Activated naive CD4-positive, alpha-beta T cell treated with anti-CD3 and anti-CD28 coated beads, Interleukin-2, amount 50 U/mL, for 72 hours (primary cell): ENCODE measurements at regions not wholly inside any gene's neighbourhood (a gene's known extent, or its start where the extent isn't known, plus 50 kb on each side); places are given as distances from the start of the nearest gene placed in this dataset.

ENCODE experiments used
- ATAC-seq, 2 donors: fragments of 150-1000 bp; cut with Tn5 transposase; 2 replicates each; pipeline ENCODE4 v1.10.0; 2021; ENCODE audit warnings: mild to moderate bottlenecking in 2 of 2, moderate library complexity in 2 of 2
- DNase-seq, 2 donors: peaks; one replicate each; pipeline ENCODE4 v3.0.0; 2021 to 2022; ENCODE audit warnings: low spot score in 2 of 2
- H3K27ac Mint-ChIP-seq, 2 donors: one replicate each; pipeline ENCODE4 v1.8.0; 2022; ENCODE audit warnings: mild to moderate bottlenecking in 2 of 2, mixed read lengths in 2 of 2
- H3K36me3 Mint-ChIP-seq, 2 donors: one replicate each; pipeline ENCODE4 v1.8.0; 2022; ENCODE audit warnings: mixed read lengths in 2 of 2
- H3K9me3 Mint-ChIP-seq, 2 donors: one replicate each; pipeline ENCODE4 v1.8.0; 2022; ENCODE audit warnings: mixed read lengths in 2 of 2

DNA sequence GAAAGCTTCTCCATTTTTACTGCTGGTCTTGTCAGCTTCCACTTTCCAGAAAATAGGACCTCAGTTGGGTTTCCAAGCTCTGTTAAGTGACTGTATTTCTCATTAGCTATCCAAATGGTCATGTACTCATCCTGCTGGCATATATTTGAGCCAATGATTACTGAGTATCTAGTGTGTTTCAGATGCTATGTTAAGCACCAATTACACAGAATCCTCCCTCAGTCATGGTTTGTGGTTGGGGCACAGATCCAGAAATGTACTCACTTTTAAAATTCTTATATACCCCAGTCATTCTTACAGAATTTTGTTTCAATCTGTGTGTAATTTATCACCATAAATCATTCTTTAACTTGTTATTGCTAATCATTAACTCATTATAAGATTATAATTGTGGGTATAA is 362.3 kb upstream of the MTPN start:
- H3K27ac Mint-ChIP-seq = no peak overlapping the region
- DNase-seq (no peak), ATAC-seq (no peak)
- H3K9me3 Mint-ChIP-seq = peaks cover 0 to 9% of the 10 kb centered on the region in 2 donors
- no peaks in the 10 kb centered on the region for H3K36me3 Mint-ChIP-seq

DNA sequence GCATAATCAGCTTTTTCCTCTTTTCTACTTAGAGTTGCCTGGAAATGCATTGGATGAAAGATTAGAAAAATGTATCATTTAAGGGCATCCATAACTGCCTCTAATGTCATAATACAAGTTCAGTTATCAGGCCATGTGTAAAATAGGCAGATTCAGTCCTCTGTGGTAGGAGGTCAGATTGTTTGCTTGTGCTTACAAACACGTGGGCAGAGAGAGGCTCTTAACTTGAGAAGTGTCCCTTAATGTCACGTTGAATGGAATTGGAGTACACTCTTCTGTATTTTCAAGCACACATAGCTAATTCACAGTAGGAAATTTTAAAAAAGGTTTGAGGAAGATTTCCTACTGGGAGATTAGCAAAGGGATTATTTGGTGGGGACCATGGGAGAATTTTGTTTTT is 359.8 kb upstream of the MTPN start:
- no peaks in the 10 kb centered on the region for H3K36me3 Mint-ChIP-seq
- no peak overlapping the region for H3K27ac Mint-ChIP-seq
- ATAC-seq = no peak
- no peak for DNase-seq
- H3K9me3 Mint-ChIP-seq = peaks cover 0 to 9% of the 10 kb centered on the region in 2 donors

DNA sequence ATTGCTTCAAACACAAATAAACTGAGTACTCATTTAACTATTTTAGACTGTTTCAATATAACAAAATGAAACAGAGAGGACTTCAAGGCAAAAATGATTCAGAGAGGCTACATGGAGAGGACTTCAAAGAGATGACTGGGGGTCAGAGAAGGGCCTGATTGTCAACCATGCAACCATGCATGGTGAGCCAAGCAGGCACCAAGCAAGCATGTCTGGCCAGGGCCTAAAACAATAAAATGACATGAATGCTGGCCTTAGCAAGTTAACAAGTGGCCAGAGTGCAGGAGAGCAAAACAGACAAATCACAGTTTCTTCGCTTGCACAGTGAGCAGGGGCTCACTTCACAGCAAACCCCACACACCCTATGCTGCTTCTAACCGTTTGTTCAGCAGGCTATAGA is 356.5 kb upstream of the MTPN start:
- Mint-ChIP-seq H3K9me3 (peaks cover 0 to 12% of the 10 kb centered on the region in 2 donors), H3K27ac (no peak overlapping the region), H3K36me3 (no peaks in the 10 kb centered on the region)
- DNase-seq (no peak), ATAC-seq (no peak)

GRCh38 chr7:136326045-136326609 is 349.0 kb upstream of the MTPN start:
- Mint-ChIP-seq H3K27ac (no peak overlapping the region), H3K9me3 (peaks cover 5 to 6% of the 10 kb centered on the region in 2 donors), H3K36me3 (no peaks in the 10 kb centered on the region)
- DNase-seq (no peak), ATAC-seq (no peak)

- no peak for DNase-seq
- Mint-ChIP-seq H3K9me3 (peaks cover 5 to 6% of the 10 kb centered on the region in 2 donors), H3K36me3 (no peaks in the 10 kb centered on the region), H3K27ac (no peak overlapping the region)
- ATAC-seq = no peak
These were observed 348.4 kb upstream of the MTPN start for GRCh38 chr7:136325578-136325977.

DNA sequence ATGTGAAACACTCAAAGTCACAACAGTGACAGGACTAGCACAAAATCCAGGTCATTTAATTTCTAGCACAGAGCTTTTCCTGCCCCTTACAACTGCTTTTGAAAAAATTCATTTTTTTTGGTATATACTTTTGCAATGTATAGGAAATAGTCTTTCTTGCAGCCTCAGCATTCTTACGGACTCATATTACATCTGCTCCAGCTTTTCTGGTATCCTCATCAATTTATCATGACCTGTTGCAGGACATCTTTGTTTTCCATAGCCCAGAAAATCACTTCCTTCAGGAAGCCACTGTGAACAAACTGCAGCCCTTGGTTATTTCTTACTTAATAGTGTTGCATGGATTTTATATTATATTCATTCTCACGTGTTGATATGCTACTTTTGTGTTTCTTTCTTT is 347.9 kb upstream of the MTPN start:
- Mint-ChIP-seq H3K9me3 (peaks cover 5 to 6% of the 10 kb centered on the region in 2 donors), H3K36me3 (no peaks in the 10 kb centered on the region), H3K27ac (no peak overlapping the region)
- no peak for ATAC-seq
- no peak for DNase-seq

DNA sequence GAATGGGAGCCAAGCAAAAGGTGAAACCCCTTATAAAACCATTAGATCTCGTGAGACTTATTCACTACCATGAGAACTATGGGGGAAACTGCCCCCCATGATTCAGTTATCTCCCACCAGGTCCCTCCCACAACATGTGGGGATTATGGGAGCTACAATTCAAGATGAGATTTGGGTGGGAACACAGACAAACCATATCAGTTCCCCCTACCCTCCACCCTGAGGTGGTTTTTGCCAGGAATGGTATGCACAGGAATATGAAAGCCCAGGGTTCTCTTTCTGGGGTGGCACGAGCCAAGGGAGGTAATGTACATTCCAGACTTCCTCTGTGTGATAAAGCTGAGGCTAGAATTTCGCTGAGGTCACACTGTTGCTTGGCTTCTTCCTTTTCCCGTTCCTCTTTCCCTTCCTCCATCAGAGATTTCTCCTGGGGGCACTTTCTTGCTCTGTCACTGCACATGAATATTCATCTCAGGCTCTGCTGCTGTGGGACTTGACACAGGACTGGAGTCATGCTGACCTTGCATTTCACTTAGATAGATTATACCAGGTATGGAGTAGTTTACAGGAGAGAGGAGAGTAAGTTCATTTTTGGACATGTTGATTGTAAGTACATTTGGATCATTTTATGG is 347.0 kb upstream of the MTPN start:
- DNase-seq (no peak), ATAC-seq (no peak)
- Mint-ChIP-seq H3K27ac (no peak overlapping the region), H3K9me3 (peaks cover 6 to 9% of the 10 kb centered on the region in 2 donors), H3K36me3 (no peaks in the 10 kb centered on the region)

DNA sequence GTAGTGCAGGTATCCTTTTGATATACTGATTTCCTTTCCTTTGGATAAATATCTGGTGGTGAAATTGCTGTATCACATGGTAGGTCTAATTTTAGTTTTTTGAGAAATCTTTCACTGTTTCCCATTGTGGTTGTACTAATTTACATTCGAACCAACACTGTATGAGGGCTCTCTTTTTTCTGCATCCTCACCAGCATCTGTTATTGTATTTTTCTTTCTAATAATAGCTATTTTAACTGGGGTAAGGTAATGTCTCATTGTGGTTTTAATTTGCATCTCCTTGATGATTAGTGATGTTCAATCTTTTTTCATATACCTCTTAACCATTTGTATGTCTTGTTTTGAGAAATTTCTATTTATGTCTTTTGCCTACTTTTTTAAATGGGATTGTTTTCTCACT is 335.4 kb upstream of the MTPN start:
- peaks cover 11 to 14% of the 10 kb centered on the region in 2 donors for H3K9me3 Mint-ChIP-seq
- DNase-seq (no peak), ATAC-seq (no peak)
- H3K27ac Mint-ChIP-seq = no peak overlapping the region
- H3K36me3 Mint-ChIP-seq = peaks cover 0 to 9% of the 10 kb centered on the region in 2 donors

- no peak for ATAC-seq
- Mint-ChIP-seq H3K27ac (no peak overlapping the region), H3K9me3 (peaks cover 5 to 15% of the 10 kb centered on the region in 2 donors), H3K36me3 (peaks cover 0 to 9% of the 10 kb centered on the region in 2 donors)
- DNase-seq = no peak
These were observed 332.2 kb upstream of the MTPN start for GRCh38 chr7:136309407-136309806.

GRCh38 chr7:136308230-136308629 is 331.1 kb upstream of the MTPN start:
- ATAC-seq (no peak), DNase-seq (no peak)
- Mint-ChIP-seq H3K36me3 (peaks cover 0 to 9% of the 10 kb centered on the region in 2 donors), H3K9me3 (peaks cover 7 to 15% of the 10 kb centered on the region in 2 donors), H3K27ac (no peak overlapping the region)

- no peak for ATAC-seq
- no peak for DNase-seq
- Mint-ChIP-seq H3K36me3 (no peaks in the 10 kb centered on the region), H3K27ac (no peak overlapping the region), H3K9me3 (peaks cover 12 to 17% of the 10 kb centered on the region in 2 donors)
These were observed 326.0 kb upstream of the MTPN start for GRCh38 chr7:136303162-136303561.

GRCh38 chr7:136302049-136302448 is 324.9 kb upstream of the MTPN start:
- ATAC-seq = no peak
- DNase-seq = no peak
- Mint-ChIP-seq H3K36me3 (no peaks in the 10 kb centered on the region), H3K9me3 (peaks cover 17% of the 10 kb centered on the region in 2 donors), H3K27ac (no peak overlapping the region)

DNA sequence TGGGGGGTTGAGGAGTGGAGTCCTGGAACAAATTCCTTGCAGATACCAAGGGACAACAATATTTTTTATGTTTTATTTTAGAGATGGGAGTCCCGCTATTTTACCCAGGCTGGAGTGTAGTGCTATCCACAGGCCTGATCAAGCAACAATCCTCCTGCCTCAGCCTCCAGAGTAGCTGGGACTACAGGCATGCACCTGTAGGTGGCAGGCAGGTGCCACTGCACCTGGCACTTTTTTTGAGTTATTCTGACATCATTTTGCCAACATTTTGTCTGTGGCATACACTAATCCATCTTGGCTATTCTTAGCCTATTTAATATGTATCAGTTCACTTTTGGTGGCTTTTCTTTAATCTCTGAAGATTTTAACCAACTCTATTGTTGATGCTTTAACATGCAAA is 317.8 kb upstream of the MTPN start:
- peaks cover 0 to 9% of the 10 kb centered on the region in 2 donors for H3K9me3 Mint-ChIP-seq
- H3K36me3 Mint-ChIP-seq = no peaks in the 10 kb centered on the region
- no peak for ATAC-seq
- H3K27ac Mint-ChIP-seq = no peak overlapping the region
- no peak for DNase-seq

DNA sequence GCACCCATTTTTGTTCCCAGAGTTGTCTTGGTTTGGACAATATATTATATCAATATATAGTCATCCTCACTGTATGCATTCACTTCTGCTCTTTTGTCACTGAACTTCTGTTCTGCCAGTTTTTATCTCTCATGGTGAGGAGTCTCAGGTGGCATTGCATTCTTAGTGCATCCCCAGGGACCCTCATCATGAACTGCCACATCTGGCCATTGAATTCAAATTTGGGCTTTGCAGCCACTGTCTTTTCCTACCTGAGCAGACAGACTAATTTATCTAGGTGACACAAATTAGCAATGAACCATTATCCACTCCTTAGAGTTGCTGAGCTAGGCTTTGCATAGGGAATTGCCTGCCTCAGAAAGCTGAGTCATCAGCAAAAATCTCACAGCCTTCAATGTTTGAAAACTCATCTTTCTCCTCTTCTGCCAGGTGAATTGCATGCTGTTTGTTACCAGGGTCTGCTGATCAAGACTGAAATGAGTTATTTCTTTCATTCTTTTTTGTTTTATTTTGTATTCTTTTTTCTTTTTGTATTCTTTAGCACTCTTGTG is 316.8 kb upstream of the MTPN start:
- no peak for ATAC-seq
- Mint-ChIP-seq H3K27ac (no peak overlapping the region), H3K9me3 (peaks cover 0 to 9% of the 10 kb centered on the region in 2 donors), H3K36me3 (no peaks in the 10 kb centered on the region)
- no peak for DNase-seq

DNA sequence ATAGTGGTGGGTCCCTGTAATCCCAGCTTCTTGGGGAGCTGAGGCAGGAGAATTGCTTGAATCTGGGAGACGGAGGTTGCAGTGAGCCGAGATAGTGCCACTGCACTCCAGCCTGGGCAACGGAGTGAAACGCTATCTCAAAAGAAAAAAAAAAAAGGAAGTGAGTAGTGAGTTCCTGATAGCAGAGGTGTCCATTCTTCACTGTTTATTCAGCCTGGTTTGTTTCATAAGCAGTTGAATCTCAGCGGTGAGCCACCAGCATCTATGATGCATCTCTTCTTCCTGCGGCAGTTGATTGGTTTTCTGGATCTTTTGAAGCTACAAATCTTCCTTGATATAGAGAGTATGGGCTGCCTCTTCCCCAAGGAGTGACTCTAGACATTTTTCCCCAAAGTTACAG is 316.1 kb upstream of the MTPN start:
- H3K36me3 Mint-ChIP-seq = no peaks in the 10 kb centered on the region
- peaks cover 0 to 9% of the 10 kb centered on the region in 2 donors for H3K9me3 Mint-ChIP-seq
- H3K27ac Mint-ChIP-seq = no peak overlapping the region
- DNase-seq (no peak), ATAC-seq (no peak)

- Mint-ChIP-seq H3K27ac (no peak overlapping the region), H3K36me3 (no peaks in the 10 kb centered on the region), H3K9me3 (peaks cover 0 to 5% of the 10 kb centered on the region in 2 donors)
- ATAC-seq = no peak
- DNase-seq = no peak
These were observed 315.2 kb upstream of the MTPN start for GRCh38 chr7:136292365-136292764.

DNA sequence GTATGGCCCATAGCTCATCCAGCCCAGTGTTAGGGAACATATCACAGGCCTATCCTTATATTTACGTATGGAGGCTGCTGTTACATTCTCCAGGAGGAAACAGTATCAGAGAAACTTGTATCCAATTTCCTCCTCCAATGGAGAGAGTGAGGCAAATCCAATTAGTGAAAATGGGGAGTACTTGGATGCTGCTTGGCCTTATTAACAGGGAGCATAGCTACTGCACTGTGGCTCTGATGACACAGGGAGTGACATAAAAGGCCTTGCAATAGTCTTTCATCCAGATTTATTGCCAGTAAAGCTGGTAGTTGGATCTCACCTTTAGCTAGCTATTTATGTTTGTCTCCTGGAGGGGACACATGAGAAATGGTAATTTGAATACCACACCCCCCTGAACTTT is 313.2 kb upstream of the MTPN start:
- no peak overlapping the region for H3K27ac Mint-ChIP-seq
- no peak for DNase-seq
- H3K9me3 Mint-ChIP-seq = peaks cover 0 to 5% of the 10 kb centered on the region in 2 donors
- no peak for ATAC-seq
- H3K36me3 Mint-ChIP-seq = no peaks in the 10 kb centered on the region

- DNase-seq (no peak), ATAC-seq (no peak)
- Mint-ChIP-seq H3K36me3 (no peaks in the 10 kb centered on the region), H3K9me3 (peaks cover 4 to 7% of the 10 kb centered on the region in 2 donors), H3K27ac (no peak overlapping the region)
These were observed 300.9 kb upstream of the MTPN start for GRCh38 chr7:136278057-136278456.
